Stimulated activated CD4-positive, alpha-beta T cell treated with anti-CD3 and anti-CD28 coated beads, Interleukin-15, amount 100 ng/mL, for 24 hours (primary cell): ENCODE measurements at regions not wholly inside any gene's neighbourhood (a gene's known extent, or its start where the extent isn't known, plus 50 kb on each side); places are given as distances from the start of the nearest gene placed in this dataset.
A peak's percentile ranks its signal among the peaks of the same experiment; 100 is the strongest.
"Not testable (repeated sequence)": the region's sequence is repeated elsewhere in the genome, so short reads cannot be mapped to it uniquely, and the experiment has no call there.

Source experiments
- DNase-seq: peaks from one replicate; pipeline ENCODE4 v3.0.0-alpha.2; 2020

- DNase-seq, result no peak
Observed at GRCh38 chr2:7154656-7155055, 237.4 kb downstream of the RNF144A start.

- DNase-seq, result no peak
Observed at GRCh38 chr2:7161501-7161900, 244.3 kb downstream of the RNF144A start.

- DNase-seq, result no peak
Observed at GRCh38 chr2:7165736-7166135, 248.5 kb downstream of the RNF144A start.

- DNase-seq, result no peak
Observed at GRCh38 chr2:7167801-7168411, 250.7 kb downstream of the RNF144A start.

GRCh38 chr2:7169593-7169992, 252.4 kb downstream of the RNF144A start:
- no peak for DNase-seq

GRCh38 chr2:7178996-7179395, 261.8 kb downstream of the RNF144A start:
- not testable (repeated sequence) for DNase-seq

GRCh38 chr2:7180638-7181370, 263.6 kb downstream of the RNF144A start:
- DNase-seq, result no peak

GRCh38 chr2:7182525-7182924, 265.3 kb downstream of the RNF144A start:
- no peak for DNase-seq

- no peak for DNase-seq
Observed at GRCh38 chr2:7189106-7189505, 271.9 kb downstream of the RNF144A start.

GRCh38 chr2:7190587-7191324, 273.5 kb downstream of the RNF144A start:
- DNase-seq, result peak; percentile 15

- no peak for DNase-seq
Observed at GRCh38 chr2:7191932-7192331, 274.7 kb downstream of the RNF144A start.

GRCh38 chr2:7193457-7193856, 276.2 kb downstream of the RNF144A start:
- DNase-seq, result no peak

- no peak for DNase-seq
Observed at GRCh38 chr2:7194950-7195349, 277.7 kb downstream of the RNF144A start.

GRCh38 chr2:7196883-7197282, 279.7 kb downstream of the RNF144A start:
- DNase-seq, result no peak

GRCh38 chr2:7201851-7202250, 284.6 kb downstream of the RNF144A start:
- DNase-seq, result no peak

GRCh38 chr2:7203056-7203467, 285.9 kb downstream of the RNF144A start:
- DNase-seq, result peak; percentile 66

GRCh38 chr2:7205151-7205830, 288.1 kb downstream of the RNF144A start:
- DNase-seq, result no peak

GRCh38 chr2:7206111-7206810, 289.0 kb downstream of the RNF144A start:
- DNase-seq, result no peak

- DNase-seq, result no peak
Observed at GRCh38 chr2:7207631-7208030, 290.4 kb downstream of the RNF144A start.

GRCh38 chr2:7209757-7210555, 292.7 kb downstream of the RNF144A start:
- DNase-seq, result no peak

- no peak for DNase-seq
Observed at GRCh38 chr2:7210712-7211111, 293.5 kb downstream of the RNF144A start.

GRCh38 chr2:7225848-7226247, 308.6 kb downstream of the RNF144A start:
- no peak for DNase-seq
